Sciatic nerve (tissue), 2 donors: ENCODE measurements at regions not wholly inside any gene's neighbourhood (a gene's known extent, or its start where the extent isn't known, plus 50 kb on each side); places are given as distances from the start of the nearest gene placed in this dataset.

Source experiments
- ATAC-seq: fragments of 200-7000 bp; cut with Tn5 transposase; one replicate; pipeline ENCODE4 v1.9.1; 2020; ENCODE audit warnings: mild to moderate bottlenecking, moderate library complexity
- DNase-seq: peaks from one replicate; pipeline ENCODE4 v3.0.0-alpha.2; 2020; ENCODE audit warnings: low spot score
- intact Hi-C: fragments of 100-400 bp; cut with DNase I; formaldehyde crosslinking; loops from one replicate; pipeline ENCODE4 v1.14.2; 2022
- donor health status: DM: no; HTN: no; CAD: no.
- donor health status: DM: no; HTN: no; CAD: no.

GRCh38 chr7:41538810-41539724, 163.8 kb downstream of the INHBA start:
- peak; percentile 88 for ATAC-seq
- intact Hi-C loops, result no loop called here
- DNase-seq, result no peak

GRCh38 chr7:41536873-41537665, 165.8 kb downstream of the INHBA start:
- no peak for DNase-seq
- ATAC-seq, result no peak
- intact Hi-C loops, result no loop called here

GRCh38 chr7:41536122-41536872, 166.6 kb downstream of the INHBA start:
- DNase-seq, result no peak
- intact Hi-C loops, result no loop called here
- ATAC-seq, result no peak

- intact Hi-C loops, result no loop called here
- no peak for DNase-seq
- ATAC-seq, result no peak
Measured at GRCh38 chr7:41529831-41530230, 173.1 kb downstream of the INHBA start.

- DNase-seq (no peak), ATAC-seq (no peak)
- intact Hi-C loops, result no loop called here
Measured at GRCh38 chr7:41524876-41525275, 178.0 kb downstream of the INHBA start.

- intact Hi-C loops, result no loop called here
- no peak for DNase-seq
- no peak for ATAC-seq
Measured at GRCh38 chr7:41520445-41520844, 182.4 kb downstream of the INHBA start.

- DNase-seq (no peak), ATAC-seq (no peak)
- intact Hi-C loops, result no loop called here
Measured at GRCh38 chr7:41517771-41518170, 185.1 kb downstream of the INHBA start.

GRCh38 chr7:41508755-41509154, 194.1 kb downstream of the INHBA start:
- DNase-seq (no peak), ATAC-seq (no peak)
- intact Hi-C loops, result no loop called here

GRCh38 chr7:41507686-41508268, 195.1 kb downstream of the INHBA start:
- ATAC-seq (no peak), DNase-seq (no peak)
- intact Hi-C loops, result no loop called here

- ATAC-seq, result no peak
- DNase-seq, result no peak
- intact Hi-C loops, result no loop called here
Measured at GRCh38 chr7:41504214-41504980, 198.5 kb downstream of the INHBA start.

GRCh38 chr7:41503438-41503837, 199.5 kb downstream of the INHBA start:
- ATAC-seq (no peak), DNase-seq (no peak)
- intact Hi-C loops, result no loop called here

GRCh38 chr7:41501466-41501865, 201.4 kb downstream of the INHBA start:
- intact Hi-C loops, result no loop called here
- no peak for DNase-seq

GRCh38 chr7:41501006-41501405, 201.9 kb downstream of the INHBA start:
- no peak for DNase-seq
- intact Hi-C loops, result no loop called here

More at GRCh38 chr7:41501466-41501865, 201.4 kb downstream of the INHBA start:
- ATAC-seq, result peak; percentile 84

GRCh38 chr7:41492603-41493002, 210.3 kb downstream of the INHBA start:
- ATAC-seq, result peak; percentile 82
- intact Hi-C loops, result no loop called here
- no peak for DNase-seq

More at GRCh38 chr7:41501006-41501405, 201.9 kb downstream of the INHBA start:
- peak; percentile 63 for ATAC-seq

- no peak for DNase-seq
- intact Hi-C loops, result no loop called here
Measured at GRCh38 chr7:41491883-41492471, 210.9 kb downstream of the INHBA start.

GRCh38 chr7:41491308-41491707, 211.6 kb downstream of the INHBA start:
- DNase-seq, result no peak
- ATAC-seq, result no peak
- intact Hi-C loops, result no loop called here

More at GRCh38 chr7:41491883-41492471, 210.9 kb downstream of the INHBA start:
- ATAC-seq, result peak; percentile 31

GRCh38 chr7:41489885-41490284, 213.0 kb downstream of the INHBA start:
- intact Hi-C loops, result no loop called here
- ATAC-seq (no peak), DNase-seq (no peak)
